ENCODE measurements at regions not wholly inside any gene's neighbourhood (a gene's known extent, or its start where the extent isn't known, plus 50 kb on each side); places are given as distances from the start of the nearest gene placed in this dataset.

DNA sequence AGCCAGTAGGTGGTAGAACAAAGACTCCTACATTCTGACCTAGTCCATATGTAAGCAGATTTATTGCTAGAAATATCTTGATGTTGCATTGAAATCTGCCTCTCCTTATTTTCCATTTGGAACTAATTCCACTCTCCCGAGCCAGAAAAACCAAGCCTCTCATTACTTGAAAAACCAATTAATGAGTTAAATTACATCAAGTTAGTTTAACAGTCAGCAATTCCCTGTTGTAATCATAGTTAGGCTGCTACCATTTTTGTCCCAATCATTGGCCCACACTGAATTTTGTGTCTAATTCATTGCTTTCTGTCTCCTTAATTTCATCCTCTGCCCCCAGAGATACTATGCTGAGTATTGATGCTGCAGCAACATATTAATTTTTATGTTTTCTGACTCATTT is 168.3 kb upstream of the TNP1 start:
- H3K27me3 ChIP-seq (ENCODE audit: low read length): no peaks in the 10 kb centered on the region
- no peak overlapping the region for H3K4me2 ChIP-seq (ENCODE audit: low read depth, low read length, poor library complexity, severe bottlenecking)
- H3K79me2 ChIP-seq (ENCODE audit: insufficient read depth, low read length): no peaks in the 10 kb centered on the region
- no peaks in the 10 kb centered on the region for H4K20me1 ChIP-seq (ENCODE audit: low read depth, low read length)
- no peaks in the 10 kb centered on the region for H3K9me3 ChIP-seq (ENCODE audit: insufficient read depth, low read length)
- no peak overlapping the region for H3K27ac ChIP-seq (ENCODE audit: low read depth, low read length)
- no peaks in the 10 kb centered on the region for H3F3A ChIP-seq (ENCODE audit: insufficient read depth)
- no peak overlapping the region for H3K9ac ChIP-seq (ENCODE audit: low read length)
- H2AFZ ChIP-seq (ENCODE audit: low read depth, low read length, severe bottlenecking): no peak overlapping the region
- TF ChIP-seq, protein P1, sequence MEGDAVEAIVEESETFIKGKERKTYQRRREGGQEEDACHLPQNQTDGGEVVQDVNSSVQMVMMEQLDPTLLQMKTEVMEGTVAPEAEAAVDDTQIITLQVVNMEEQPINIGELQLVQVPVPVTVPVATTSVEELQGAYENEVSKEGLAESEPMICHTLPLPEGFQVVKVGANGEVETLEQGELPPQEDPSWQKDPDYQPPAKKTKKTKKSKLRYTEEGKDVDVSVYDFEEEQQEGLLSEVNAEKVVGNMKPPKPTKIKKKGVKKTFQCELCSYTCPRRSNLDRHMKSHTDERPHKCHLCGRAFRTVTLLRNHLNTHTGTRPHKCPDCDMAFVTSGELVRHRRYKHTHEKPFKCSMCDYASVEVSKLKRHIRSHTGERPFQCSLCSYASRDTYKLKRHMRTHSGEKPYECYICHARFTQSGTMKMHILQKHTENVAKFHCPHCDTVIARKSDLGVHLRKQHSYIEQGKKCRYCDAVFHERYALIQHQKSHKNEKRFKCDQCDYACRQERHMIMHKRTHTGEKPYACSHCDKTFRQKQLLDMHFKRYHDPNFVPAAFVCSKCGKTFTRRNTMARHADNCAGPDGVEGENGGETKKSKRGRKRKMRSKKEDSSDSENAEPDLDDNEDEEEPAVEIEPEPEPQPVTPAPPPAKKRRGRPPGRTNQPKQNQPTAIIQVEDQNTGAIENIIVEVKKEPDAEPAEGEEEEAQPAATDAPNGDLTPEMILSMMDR (IDR thresholded peaks at IDR 0.05; ENCODE audit: insufficient read depth, low read length, poor library complexity, severe bottlenecking): no peak
- TF ChIP-seq EZH2phosphoT487 (conservative IDR thresholded peaks at IDR 0.05; ENCODE audit: low read length): no peak
- no peaks in the 10 kb centered on the region for H3K9me2 ChIP-seq (replicated peaks; ENCODE audit: insufficient read depth, low read length)
- no peaks in the 10 kb centered on the region for H3K36me3 ChIP-seq (ENCODE audit: low read length)
- H3K4me3 ChIP-seq (ENCODE audit: insufficient read depth, low read length, poor library complexity, severe bottlenecking): no peak overlapping the region

DNA sequence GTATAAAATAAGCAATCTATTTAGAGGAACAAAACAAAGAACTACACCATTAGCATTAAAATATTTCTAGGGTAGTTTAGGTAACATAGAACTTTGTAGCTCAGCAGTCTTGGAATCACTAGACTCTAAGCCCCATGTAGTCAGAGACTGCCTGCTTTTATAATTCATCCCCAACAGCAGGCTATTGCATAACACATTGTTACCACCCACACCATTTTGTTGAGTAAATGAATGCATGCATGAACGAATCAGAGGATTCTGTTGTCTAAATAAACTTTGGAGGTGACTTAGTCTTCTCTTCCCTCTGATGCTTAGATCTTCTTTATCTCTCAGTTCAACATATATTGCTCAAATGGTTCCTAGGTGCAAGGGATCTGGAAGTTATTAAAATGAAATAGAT is 167.6 kb upstream of the TNP1 start:
- no peaks in the 10 kb centered on the region for H3F3A ChIP-seq (ENCODE audit: insufficient read depth)
- H3K36me3 ChIP-seq (ENCODE audit: low read length): no peaks in the 10 kb centered on the region
- H3K27ac ChIP-seq (ENCODE audit: low read depth, low read length): no peak overlapping the region
- no peak overlapping the region for H3K4me3 ChIP-seq (ENCODE audit: insufficient read depth, low read length, poor library complexity, severe bottlenecking)
- no peaks in the 10 kb centered on the region for H3K9me3 ChIP-seq (ENCODE audit: insufficient read depth, low read length)
- no peaks in the 10 kb centered on the region for H3K79me2 ChIP-seq (ENCODE audit: insufficient read depth, low read length)
- no peak for TF ChIP-seq EZH2phosphoT487 (conservative IDR thresholded peaks at IDR 0.05; ENCODE audit: low read length)
- TF ChIP-seq, protein P1 (IDR thresholded peaks at IDR 0.05; ENCODE audit: insufficient read depth, low read length, poor library complexity, severe bottlenecking): no peak
- H2AFZ ChIP-seq (ENCODE audit: low read depth, low read length, severe bottlenecking): no peak overlapping the region
- H3K27me3 ChIP-seq (ENCODE audit: low read length): no peaks in the 10 kb centered on the region
- no peaks in the 10 kb centered on the region for H4K20me1 ChIP-seq (ENCODE audit: low read depth, low read length)
- no peaks in the 10 kb centered on the region for H3K9me2 ChIP-seq (replicated peaks; ENCODE audit: insufficient read depth, low read length)
- no peak overlapping the region for H3K9ac ChIP-seq (ENCODE audit: low read length)
- H3K4me2 ChIP-seq (ENCODE audit: low read depth, low read length, poor library complexity, severe bottlenecking): no peak overlapping the region

DNA sequence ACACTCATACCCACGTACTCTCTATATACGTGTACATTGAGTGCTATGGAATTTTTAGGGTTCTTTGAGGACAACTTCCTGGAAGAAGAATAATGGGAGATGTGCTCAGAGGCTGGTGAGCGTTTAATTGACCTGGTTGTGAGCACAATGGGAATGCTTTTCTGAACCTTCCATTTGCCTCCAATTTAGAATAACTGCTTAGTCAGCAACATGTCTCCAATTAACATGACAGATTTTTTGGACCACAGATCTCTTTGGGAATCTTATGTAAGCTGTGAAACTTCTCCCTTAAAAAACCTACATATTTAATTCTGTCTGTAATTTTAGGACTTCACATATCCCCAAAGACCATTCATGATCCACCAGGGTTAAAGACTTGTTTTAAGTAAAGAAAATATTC is 166.7 kb upstream of the TNP1 start:
- H3F3A ChIP-seq (ENCODE audit: insufficient read depth): no peaks in the 10 kb centered on the region
- no peak overlapping the region for H3K9ac ChIP-seq (ENCODE audit: low read length)
- TF ChIP-seq, protein P1 (IDR thresholded peaks at IDR 0.05; ENCODE audit: insufficient read depth, low read length, poor library complexity, severe bottlenecking): no peak
- H4K20me1 ChIP-seq (ENCODE audit: low read depth, low read length): no peaks in the 10 kb centered on the region
- no peaks in the 10 kb centered on the region for H3K79me2 ChIP-seq (ENCODE audit: insufficient read depth, low read length)
- H3K27me3 ChIP-seq (ENCODE audit: low read length): no peaks in the 10 kb centered on the region
- H3K4me3 ChIP-seq (ENCODE audit: insufficient read depth, low read length, poor library complexity, severe bottlenecking): no peak overlapping the region
- no peak overlapping the region for H3K4me2 ChIP-seq (ENCODE audit: low read depth, low read length, poor library complexity, severe bottlenecking)
- no peaks in the 10 kb centered on the region for H3K36me3 ChIP-seq (ENCODE audit: low read length)
- no peaks in the 10 kb centered on the region for H3K9me3 ChIP-seq (ENCODE audit: insufficient read depth, low read length)
- no peak overlapping the region for H3K27ac ChIP-seq (ENCODE audit: low read depth, low read length)
- no peak overlapping the region for H2AFZ ChIP-seq (ENCODE audit: low read depth, low read length, severe bottlenecking)
- no peaks in the 10 kb centered on the region for H3K9me2 ChIP-seq (replicated peaks; ENCODE audit: insufficient read depth, low read length)

DNA sequence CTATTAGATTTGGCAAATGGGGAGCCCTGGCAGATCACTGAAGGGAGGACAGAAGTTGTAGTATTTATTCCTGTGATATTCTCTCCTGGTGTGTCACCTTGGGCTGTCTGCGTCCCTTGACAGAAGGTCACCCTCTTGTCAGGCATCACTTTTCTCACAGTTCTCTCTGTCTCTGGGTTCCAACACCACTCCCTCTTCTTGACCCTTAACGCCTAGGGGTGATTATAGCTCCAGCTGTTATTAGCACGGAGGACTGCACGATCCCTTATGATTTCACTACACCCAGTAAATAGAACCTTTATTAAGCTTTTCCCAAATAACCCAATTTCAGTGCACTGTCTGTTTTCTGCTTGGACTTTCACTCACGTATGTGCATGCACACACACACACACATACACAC is 166.3 kb upstream of the TNP1 start:
- H3K4me3 ChIP-seq (ENCODE audit: insufficient read depth, low read length, poor library complexity, severe bottlenecking): no peak overlapping the region
- no peaks in the 10 kb centered on the region for H3K9me2 ChIP-seq (replicated peaks; ENCODE audit: insufficient read depth, low read length)
- no peaks in the 10 kb centered on the region for H3F3A ChIP-seq (ENCODE audit: insufficient read depth)
- H3K9me3 ChIP-seq (ENCODE audit: insufficient read depth, low read length): no peaks in the 10 kb centered on the region
- no peak overlapping the region for H3K27ac ChIP-seq (ENCODE audit: low read depth, low read length)
- H3K79me2 ChIP-seq (ENCODE audit: insufficient read depth, low read length): no peaks in the 10 kb centered on the region
- no peaks in the 10 kb centered on the region for H3K27me3 ChIP-seq (ENCODE audit: low read length)
- no peak overlapping the region for H2AFZ ChIP-seq (ENCODE audit: low read depth, low read length, severe bottlenecking)
- no peak overlapping the region for H3K4me2 ChIP-seq (ENCODE audit: low read depth, low read length, poor library complexity, severe bottlenecking)
- no peaks in the 10 kb centered on the region for H3K36me3 ChIP-seq (ENCODE audit: low read length)
- no peak for TF ChIP-seq EZH2phosphoT487 (conservative IDR thresholded peaks at IDR 0.05; ENCODE audit: low read length)
- TF ChIP-seq, protein P1 (IDR thresholded peaks at IDR 0.05; ENCODE audit: insufficient read depth, low read length, poor library complexity, severe bottlenecking): no peak
- H4K20me1 ChIP-seq (ENCODE audit: low read depth, low read length): no peaks in the 10 kb centered on the region
- no peak overlapping the region for H3K9ac ChIP-seq (ENCODE audit: low read length)

Data from SU-DHL-6 (cell line).